ENCODE measurements at regions not wholly inside any gene's neighbourhood (a gene's known extent, or its start where the extent isn't known, plus 50 kb on each side); places are given as distances from the start of the nearest gene placed in this dataset.
A peak's percentile ranks its signal among the peaks of the same experiment; 100 is the strongest.
"Not testable (repeated sequence)": the region's sequence is repeated elsewhere in the genome, so short reads cannot be mapped to it uniquely, and the experiment has no call there.

GRCh38 chr3:139110072-139110830 lies 65.6 kb upstream of the PRR23C start:
- no peak for TF ChIP-seq CTCF (IDR thresholded peaks at IDR 0.05; ENCODE audit: low read depth, low read length)
- H3K4me3 ChIP-seq (ENCODE audit: low read depth, low read length), result no peak overlapping the region

GRCh38 chr3:139110929-139111328 lies 66.2 kb upstream of the PRR23C start:
- not testable (repeated sequence) for H3K4me3 ChIP-seq (ENCODE audit: low read depth, low read length)

GRCh38 chr3:139111392-139112229 lies 66.9 kb upstream of the PRR23C start:
- H3K4me3 ChIP-seq (ENCODE audit: low read depth, low read length), result no peak overlapping the region
- TF ChIP-seq CTCF (IDR thresholded peaks at IDR 0.05; ENCODE audit: low read depth, low read length), result peak; percentile 82

GRCh38 chr3:139112230-139112558 lies 67.5 kb upstream of the PRR23C start:
- TF ChIP-seq CTCF (IDR thresholded peaks at IDR 0.05; ENCODE audit: low read depth, low read length), result no peak
- no peak overlapping the region for H3K4me3 ChIP-seq (ENCODE audit: low read depth, low read length)

- no peak overlapping the region for H3K4me3 ChIP-seq (ENCODE audit: low read depth, low read length)
- TF ChIP-seq CTCF (IDR thresholded peaks at IDR 0.05; ENCODE audit: low read depth, low read length), result no peak
Observed at GRCh38 chr3:139113231-139113992, 68.7 kb upstream of the PRR23C start.

GRCh38 chr3:139113993-139114375 lies 69.3 kb upstream of the PRR23C start:
- TF ChIP-seq CTCF (IDR thresholded peaks at IDR 0.05; ENCODE audit: low read depth, low read length), result no peak
- no peak overlapping the region for H3K4me3 ChIP-seq (ENCODE audit: low read depth, low read length)

GRCh38 chr3:139116631-139117030 lies 71.9 kb upstream of the PRR23C start:
- H3K4me3 ChIP-seq (ENCODE audit: low read depth, low read length), result not testable (repeated sequence)

- no peak for TF ChIP-seq CTCF (IDR thresholded peaks at IDR 0.05; ENCODE audit: low read depth, low read length)
- H3K4me3 ChIP-seq (ENCODE audit: low read depth, low read length), result no peak overlapping the region
Observed at GRCh38 chr3:139117136-139117675, 72.5 kb upstream of the PRR23C start.

Data from WI38 (cell line).